ENCODE measurements at regions not wholly inside any gene's neighbourhood (a gene's known extent, or its start where the extent isn't known, plus 50 kb on each side); places are given as distances from the start of the nearest gene placed in this dataset.

- no peak overlapping the region for H3K4me3 ChIP-seq (ENCODE audit: low read length)
These were observed 560.7 kb upstream of the CRIM1 start for GRCh38 chr2:35794796-35795450.

GRCh38 chr2:35790292-35790691 is 565.3 kb upstream of the CRIM1 start:
- Histone ChIP-seq H3K36me3 (ENCODE audit: control insufficient read depth, low read depth, low read length) (no peaks in the 10 kb centered on the region), H3K9ac (ENCODE audit: low read length) (no peak overlapping the region), H3K27me3 (ENCODE audit: control insufficient read depth, insufficient read depth, low read length) (no peaks in the 10 kb centered on the region), H3K27ac (ENCODE audit: low read length) (no peak overlapping the region), H3K4me3 (ENCODE audit: low read length) (no peak overlapping the region), H3K4me1 (ENCODE audit: control insufficient read depth, low read depth, low read length) (peaks cover 6% of the 10 kb centered on the region), H3K9me3 (ENCODE audit: control insufficient read depth, low read depth, low read length) (peaks cover 7% of the 10 kb centered on the region)

More at GRCh38 chr2:35794796-35795450, 560.7 kb upstream of the CRIM1 start:
- H3K27me3 ChIP-seq (ENCODE audit: control insufficient read depth, insufficient read depth, low read length), result no peaks in the 10 kb centered on the region
- H3K4me1 ChIP-seq (ENCODE audit: control insufficient read depth, low read depth, low read length), result peaks cover 6% of the 10 kb centered on the region
- H3K36me3 ChIP-seq (ENCODE audit: control insufficient read depth, low read depth, low read length), result no peaks in the 10 kb centered on the region
- no peak overlapping the region for H3K27ac ChIP-seq (ENCODE audit: low read length)
- H3K9ac ChIP-seq (ENCODE audit: low read length), result no peak overlapping the region
- H3K9me3 ChIP-seq (ENCODE audit: control insufficient read depth, low read depth, low read length), result no peaks in the 10 kb centered on the region

GRCh38 chr2:35788543-35788942 is 567.0 kb upstream of the CRIM1 start:
- H3K9me3 ChIP-seq (ENCODE audit: control insufficient read depth, low read depth, low read length), result peaks cover 7% of the 10 kb centered on the region
- H3K27me3 ChIP-seq (ENCODE audit: control insufficient read depth, insufficient read depth, low read length), result no peaks in the 10 kb centered on the region
- no peak overlapping the region for H3K9ac ChIP-seq (ENCODE audit: low read length)
- H3K27ac ChIP-seq (ENCODE audit: low read length), result no peak overlapping the region
- H3K4me3 ChIP-seq (ENCODE audit: low read length), result no peak overlapping the region
- peaks cover 6% of the 10 kb centered on the region for H3K4me1 ChIP-seq (ENCODE audit: control insufficient read depth, low read depth, low read length)
- no peaks in the 10 kb centered on the region for H3K36me3 ChIP-seq (ENCODE audit: control insufficient read depth, low read depth, low read length)

GRCh38 chr2:35787302-35788031 is 568.1 kb upstream of the CRIM1 start:
- no peaks in the 10 kb centered on the region for H3K36me3 ChIP-seq (ENCODE audit: control insufficient read depth, low read depth, low read length)
- no peak overlapping the region for H3K27ac ChIP-seq (ENCODE audit: low read length)
- peaks cover 7% of the 10 kb centered on the region for H3K9me3 ChIP-seq (ENCODE audit: control insufficient read depth, low read depth, low read length)

GRCh38 chr2:35785564-35785963 is 570.0 kb upstream of the CRIM1 start:
- H3K9ac ChIP-seq (ENCODE audit: low read length), result no peak overlapping the region

More at GRCh38 chr2:35787302-35788031, 568.1 kb upstream of the CRIM1 start:
- H3K4me1 ChIP-seq (ENCODE audit: control insufficient read depth, low read depth, low read length), result no peaks in the 10 kb centered on the region
- H3K27me3 ChIP-seq (ENCODE audit: control insufficient read depth, insufficient read depth, low read length), result no peaks in the 10 kb centered on the region
- H3K9ac ChIP-seq (ENCODE audit: low read length), result no peak overlapping the region
- no peak overlapping the region for H3K4me3 ChIP-seq (ENCODE audit: low read length)

GRCh38 chr2:35784777-35785176 is 570.8 kb upstream of the CRIM1 start:
- H3K9me3 ChIP-seq (ENCODE audit: control insufficient read depth, low read depth, low read length), result peaks cover 7% of the 10 kb centered on the region
- H3K4me3 ChIP-seq (ENCODE audit: low read length), result no peak overlapping the region
- no peak overlapping the region for H3K9ac ChIP-seq (ENCODE audit: low read length)
- no peaks in the 10 kb centered on the region for H3K36me3 ChIP-seq (ENCODE audit: control insufficient read depth, low read depth, low read length)
- no peaks in the 10 kb centered on the region for H3K4me1 ChIP-seq (ENCODE audit: control insufficient read depth, low read depth, low read length)
- no peak overlapping the region for H3K27ac ChIP-seq (ENCODE audit: low read length)
- H3K27me3 ChIP-seq (ENCODE audit: control insufficient read depth, insufficient read depth, low read length), result no peaks in the 10 kb centered on the region

More at GRCh38 chr2:35785564-35785963, 570.0 kb upstream of the CRIM1 start:
- H3K36me3 ChIP-seq (ENCODE audit: control insufficient read depth, low read depth, low read length), result no peaks in the 10 kb centered on the region
- no peak overlapping the region for H3K27ac ChIP-seq (ENCODE audit: low read length)
- H3K27me3 ChIP-seq (ENCODE audit: control insufficient read depth, insufficient read depth, low read length), result no peaks in the 10 kb centered on the region
- no peak overlapping the region for H3K4me3 ChIP-seq (ENCODE audit: low read length)
- H3K9me3 ChIP-seq (ENCODE audit: control insufficient read depth, low read depth, low read length), result peaks cover 7% of the 10 kb centered on the region
- no peaks in the 10 kb centered on the region for H3K4me1 ChIP-seq (ENCODE audit: control insufficient read depth, low read depth, low read length)

GRCh38 chr2:35783723-35784122 is 571.9 kb upstream of the CRIM1 start:
- H3K27ac ChIP-seq (ENCODE audit: low read length), result no peak overlapping the region
- H3K27me3 ChIP-seq (ENCODE audit: control insufficient read depth, insufficient read depth, low read length), result no peaks in the 10 kb centered on the region
- H3K9ac ChIP-seq (ENCODE audit: low read length), result no peak overlapping the region
- H3K4me3 ChIP-seq (ENCODE audit: low read length), result no peak overlapping the region
- no peaks in the 10 kb centered on the region for H3K36me3 ChIP-seq (ENCODE audit: control insufficient read depth, low read depth, low read length)
- peaks cover 7% of the 10 kb centered on the region for H3K9me3 ChIP-seq (ENCODE audit: control insufficient read depth, low read depth, low read length)
- H3K4me1 ChIP-seq (ENCODE audit: control insufficient read depth, low read depth, low read length), result no peaks in the 10 kb centered on the region

GRCh38 chr2:35741556-35741955 is 614.0 kb upstream of the CRIM1 start:
- Histone ChIP-seq H3K27me3 (ENCODE audit: control insufficient read depth, insufficient read depth, low read length) (no peaks in the 10 kb centered on the region), H3K4me1 (ENCODE audit: control insufficient read depth, low read depth, low read length) (no peaks in the 10 kb centered on the region), H3K4me3 (ENCODE audit: low read length) (no peak overlapping the region), H3K36me3 (ENCODE audit: control insufficient read depth, low read depth, low read length) (no peaks in the 10 kb centered on the region), H3K9me3 (ENCODE audit: control insufficient read depth, low read depth, low read length) (peaks cover 2% of the 10 kb centered on the region), H3K9ac (ENCODE audit: low read length) (no peak overlapping the region), H3K27ac (ENCODE audit: low read length) (no peak overlapping the region)

- Histone ChIP-seq H3K9ac (ENCODE audit: low read length) (no peak overlapping the region), H3K4me1 (ENCODE audit: control insufficient read depth, low read depth, low read length) (no peaks in the 10 kb centered on the region), H3K27me3 (ENCODE audit: control insufficient read depth, insufficient read depth, low read length) (no peaks in the 10 kb centered on the region), H3K27ac (ENCODE audit: low read length) (no peak overlapping the region), H3K9me3 (ENCODE audit: control insufficient read depth, low read depth, low read length) (no peaks in the 10 kb centered on the region), H3K36me3 (ENCODE audit: control insufficient read depth, low read depth, low read length) (no peaks in the 10 kb centered on the region), H3K4me3 (ENCODE audit: low read length) (no peak overlapping the region)
These were observed 623.9 kb upstream of the CRIM1 start for GRCh38 chr2:35731674-35732073.

GRCh38 chr2:35714883-35715282 is 640.7 kb upstream of the CRIM1 start:
- H3K4me3 ChIP-seq (ENCODE audit: low read length), result no peak overlapping the region
- no peaks in the 10 kb centered on the region for H3K9me3 ChIP-seq (ENCODE audit: control insufficient read depth, low read depth, low read length)
- no peak overlapping the region for H3K9ac ChIP-seq (ENCODE audit: low read length)
- H3K27ac ChIP-seq (ENCODE audit: low read length), result no peak overlapping the region
- H3K27me3 ChIP-seq (ENCODE audit: control insufficient read depth, insufficient read depth, low read length), result no peaks in the 10 kb centered on the region
- no peaks in the 10 kb centered on the region for H3K36me3 ChIP-seq (ENCODE audit: control insufficient read depth, low read depth, low read length)
- H3K4me1 ChIP-seq (ENCODE audit: control insufficient read depth, low read depth, low read length), result no peaks in the 10 kb centered on the region

- no peak overlapping the region for H3K27ac ChIP-seq (ENCODE audit: low read length)
- no peak overlapping the region for H3K4me3 ChIP-seq (ENCODE audit: low read length)
- no peak overlapping the region for H3K9ac ChIP-seq (ENCODE audit: low read length)
- no peaks in the 10 kb centered on the region for H3K4me1 ChIP-seq (ENCODE audit: control insufficient read depth, low read depth, low read length)
- H3K9me3 ChIP-seq (ENCODE audit: control insufficient read depth, low read depth, low read length), result no peaks in the 10 kb centered on the region
- no peaks in the 10 kb centered on the region for H3K27me3 ChIP-seq (ENCODE audit: control insufficient read depth, insufficient read depth, low read length)
- H3K36me3 ChIP-seq (ENCODE audit: control insufficient read depth, low read depth, low read length), result no peaks in the 10 kb centered on the region
These were observed 647.1 kb upstream of the CRIM1 start for GRCh38 chr2:35708411-35708923.

GRCh38 chr2:35688309-35688708 is 667.3 kb upstream of the CRIM1 start:
- Histone ChIP-seq H3K36me3 (ENCODE audit: control insufficient read depth, low read depth, low read length) (no peaks in the 10 kb centered on the region), H3K9me3 (ENCODE audit: control insufficient read depth, low read depth, low read length) (no peaks in the 10 kb centered on the region), H3K9ac (ENCODE audit: low read length) (no peak overlapping the region), H3K27ac (ENCODE audit: low read length) (no peak overlapping the region), H3K4me3 (ENCODE audit: low read length) (no peak overlapping the region), H3K27me3 (ENCODE audit: control insufficient read depth, insufficient read depth, low read length) (no peaks in the 10 kb centered on the region), H3K4me1 (ENCODE audit: control insufficient read depth, low read depth, low read length) (no peaks in the 10 kb centered on the region)
